Thyroid gland (tissue), 4 donors: ENCODE measurements at regions not wholly inside any gene's neighbourhood (a gene's known extent, or its start where the extent isn't known, plus 50 kb on each side); places are given as distances from the start of the nearest gene placed in this dataset.

Experiments used
- DNase-seq, 2 donors: peaks; one replicate each; pipeline ENCODE4 v3.0.0-alpha.2; 2019
- H3K27ac ChIP-seq, 3 donors: fragments of 200-600 bp; sonication (generic); 1 replicate in 2 of 3; 2 replicates in 1 of 3; pipeline ENCODE4 v1.5.1; 2016 to 2019; ENCODE audit warnings: mild to moderate bottlenecking in 1 of 3, moderate library complexity in 1 of 3
- H3K27me3 ChIP-seq: fragments of 200-600 bp; sonication (generic); one replicate; pipeline ENCODE4 v1.5.1; 2019
- H3K36me3 ChIP-seq, 2 donors: fragments of 200-600 bp; sonication (generic); one replicate each; pipeline ENCODE4 v1.5.1; 2016 to 2019
- H3K4me1 ChIP-seq, 2 donors: fragments of 200-600 bp; sonication (generic); one replicate each; pipeline ENCODE4 v1.5.1; 2017 to 2019
- H3K4me3 ChIP-seq, 3 donors: fragments of 200-600 bp; sonication (generic); replicated peaks in 1 of 3; 1 replicate in 2 of 3; 2 replicates in 1 of 3; pipeline ENCODE4 v1.5.1; 2016; ENCODE audit warnings: mild to moderate bottlenecking in 1 of 3
- H3K9me3 ChIP-seq: fragments of 200-600 bp; sonication (generic); one replicate; pipeline ENCODE4 v1.5.1; 2017
- POLR2A ChIP-seq, 2 donors: fragments of 450-650 bp; IDR thresholded peaks; one replicate each; pipeline ENCODE4 v1.6.1; 2017; ENCODE audit warnings: antibody characterized with exemption in 2 of 2, mild to moderate bottlenecking in 2 of 2, moderate library complexity in 1 of 2
- WGBS, 2 donors: methylation state at CpG; one replicate each; pipeline ENCODE4 v1.1.5; 2017; 5-methylcytosine and 5-hydroxymethylcytosine counted together
- intact Hi-C: fragments of 100-400 bp; cut with DNase I; formaldehyde crosslinking; loops from one replicate; pipeline ENCODE4 v1.15.1; 2023
- TF ChIP-seq, protein P1 (sequence below), 6 experiments: fragments of 200-600 bp in 3 of 6; fragments of 450-650 bp in 3 of 6; sonication (generic) in 3 of 6; IDR thresholded peaks; one replicate each; pipeline ENCODE4 v1.5.1; 2016 to 2019; ENCODE audit warnings: antibody characterized with exemption in 6 of 6, mild to moderate bottlenecking in 2 of 6, inconsistent platforms in 1 of 6, moderate library complexity in 1 of 6

DNA sequence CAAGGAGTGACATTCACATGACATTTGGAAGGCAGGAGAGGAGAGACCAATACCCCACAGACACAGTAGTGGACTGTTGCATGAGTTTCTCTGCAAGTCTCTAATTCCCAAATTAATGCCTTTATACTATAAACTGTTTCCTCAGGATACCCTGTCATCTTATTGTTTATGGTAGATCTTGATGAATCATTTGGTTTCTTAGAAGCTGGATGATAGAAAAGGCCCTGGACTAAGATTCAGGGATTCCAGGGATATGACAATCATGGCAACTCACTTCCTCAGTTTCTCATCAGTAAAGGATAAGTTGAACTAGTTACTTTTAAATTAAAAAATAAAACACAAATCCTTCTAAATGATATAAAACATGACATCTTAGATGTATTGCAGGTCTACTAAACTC lies 292.5 kb downstream of the TDRD15 start:
- intact Hi-C loops = no loop called here
- H3K4me3 ChIP-seq = no peak overlapping the region
- no peak overlapping the region for H3K27ac ChIP-seq
- H3K9me3 ChIP-seq = no peaks in the 10 kb centered on the region
- H3K36me3 ChIP-seq = no peaks in the 10 kb centered on the region
- H3K4me1 ChIP-seq = no peaks in the 10 kb centered on the region
- no peak for DNase-seq
- no peak for TF ChIP-seq POLR2A (IDR thresholded peaks at IDR 0.05)
- TF ChIP-seq, protein P1, sequence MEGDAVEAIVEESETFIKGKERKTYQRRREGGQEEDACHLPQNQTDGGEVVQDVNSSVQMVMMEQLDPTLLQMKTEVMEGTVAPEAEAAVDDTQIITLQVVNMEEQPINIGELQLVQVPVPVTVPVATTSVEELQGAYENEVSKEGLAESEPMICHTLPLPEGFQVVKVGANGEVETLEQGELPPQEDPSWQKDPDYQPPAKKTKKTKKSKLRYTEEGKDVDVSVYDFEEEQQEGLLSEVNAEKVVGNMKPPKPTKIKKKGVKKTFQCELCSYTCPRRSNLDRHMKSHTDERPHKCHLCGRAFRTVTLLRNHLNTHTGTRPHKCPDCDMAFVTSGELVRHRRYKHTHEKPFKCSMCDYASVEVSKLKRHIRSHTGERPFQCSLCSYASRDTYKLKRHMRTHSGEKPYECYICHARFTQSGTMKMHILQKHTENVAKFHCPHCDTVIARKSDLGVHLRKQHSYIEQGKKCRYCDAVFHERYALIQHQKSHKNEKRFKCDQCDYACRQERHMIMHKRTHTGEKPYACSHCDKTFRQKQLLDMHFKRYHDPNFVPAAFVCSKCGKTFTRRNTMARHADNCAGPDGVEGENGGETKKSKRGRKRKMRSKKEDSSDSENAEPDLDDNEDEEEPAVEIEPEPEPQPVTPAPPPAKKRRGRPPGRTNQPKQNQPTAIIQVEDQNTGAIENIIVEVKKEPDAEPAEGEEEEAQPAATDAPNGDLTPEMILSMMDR (IDR thresholded peaks at IDR 0.05) = no peak
- H3K27me3 ChIP-seq = no peaks in the 10 kb centered on the region

DNA sequence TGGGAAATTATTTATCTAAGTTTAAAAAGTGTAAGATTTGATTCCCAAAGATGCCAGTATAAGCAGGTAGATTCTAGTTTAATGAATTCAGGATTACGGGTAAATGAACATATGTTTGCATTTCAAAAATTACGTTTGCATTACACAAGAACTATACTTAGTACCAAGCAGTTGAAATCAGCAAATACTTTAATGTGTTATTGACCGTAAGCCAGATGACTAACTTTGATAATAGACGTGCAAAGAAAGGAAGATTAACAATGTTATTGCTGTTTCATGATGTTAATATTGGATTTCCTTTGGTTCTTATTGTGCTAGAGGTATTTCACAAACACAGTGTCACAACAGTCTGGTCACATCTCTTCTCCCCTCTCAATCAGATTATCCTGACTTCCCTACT lies 294.7 kb downstream of the TDRD15 start:
- no peak for TF ChIP-seq POLR2A (IDR thresholded peaks at IDR 0.05)
- TF ChIP-seq, protein P1 (IDR thresholded peaks at IDR 0.05) = no peak
- H3K4me3 ChIP-seq = no peak overlapping the region
- intact Hi-C loops = no loop called here

DNA sequence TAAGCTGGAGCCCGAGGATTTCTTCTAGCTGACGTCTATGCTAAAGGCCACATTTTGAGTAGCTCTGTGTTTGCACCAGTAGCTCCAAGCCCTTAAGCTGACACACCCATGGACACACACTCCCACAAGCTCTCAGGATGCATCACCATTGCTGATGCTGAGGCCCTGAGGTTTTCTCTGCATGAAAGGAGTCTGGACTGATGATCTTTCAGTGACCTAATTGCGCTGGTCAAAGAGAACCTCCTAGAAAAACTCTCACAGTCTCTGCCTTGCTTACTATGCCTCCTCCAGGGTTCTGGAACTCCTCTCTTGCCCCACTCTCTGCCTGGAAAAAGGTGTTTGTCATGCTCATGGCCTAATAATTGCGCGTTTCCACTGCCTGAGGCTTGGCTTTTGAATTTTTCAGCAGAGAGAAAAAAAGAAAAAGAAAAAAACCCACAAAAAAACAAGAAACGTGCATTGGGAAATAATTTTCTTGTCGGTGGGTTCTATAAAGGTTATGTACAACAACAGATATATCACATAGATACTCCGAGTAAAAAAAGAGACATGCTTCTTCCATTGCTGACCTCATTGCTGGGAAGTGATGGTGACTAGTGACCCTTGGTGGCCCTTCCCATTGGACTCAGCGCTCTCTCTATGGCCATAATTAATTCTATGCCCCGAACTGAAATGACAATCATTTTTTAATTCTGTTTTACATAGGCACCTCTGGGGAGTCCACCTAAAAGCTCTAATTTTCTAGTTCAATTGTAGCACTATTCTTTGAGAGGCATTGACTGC lies 297.0 kb downstream of the TDRD15 start:
- H3K36me3 ChIP-seq = no peaks in the 10 kb centered on the region
- no peaks in the 10 kb centered on the region for H3K9me3 ChIP-seq
- TF ChIP-seq, protein P1 (IDR thresholded peaks at IDR 0.05) = no peak
- TF ChIP-seq POLR2A (IDR thresholded peaks at IDR 0.05) = no peak
- no peak overlapping the region for H3K4me3 ChIP-seq
- intact Hi-C loops = no loop called here
- 87 to 90% methylated on average over 10 of the region's 10 CpGs for WGBS, 2 donors
- no peaks in the 10 kb centered on the region for H3K4me1 ChIP-seq
- no peaks in the 10 kb centered on the region for H3K27me3 ChIP-seq
- DNase-seq = no peak
- no peak overlapping the region for H3K27ac ChIP-seq

More for the DNA sequence above, 294.7 kb downstream of the TDRD15 start:
- no peak overlapping the region for H3K27ac ChIP-seq
- H3K9me3 ChIP-seq = no peaks in the 10 kb centered on the region
- no peaks in the 10 kb centered on the region for H3K27me3 ChIP-seq
- DNase-seq = no peak
- no peaks in the 10 kb centered on the region for H3K36me3 ChIP-seq
- 68 to 73% methylated on average over 4 of the region's 4 CpGs for WGBS, 2 donors
- H3K4me1 ChIP-seq = no peaks in the 10 kb centered on the region

DNA sequence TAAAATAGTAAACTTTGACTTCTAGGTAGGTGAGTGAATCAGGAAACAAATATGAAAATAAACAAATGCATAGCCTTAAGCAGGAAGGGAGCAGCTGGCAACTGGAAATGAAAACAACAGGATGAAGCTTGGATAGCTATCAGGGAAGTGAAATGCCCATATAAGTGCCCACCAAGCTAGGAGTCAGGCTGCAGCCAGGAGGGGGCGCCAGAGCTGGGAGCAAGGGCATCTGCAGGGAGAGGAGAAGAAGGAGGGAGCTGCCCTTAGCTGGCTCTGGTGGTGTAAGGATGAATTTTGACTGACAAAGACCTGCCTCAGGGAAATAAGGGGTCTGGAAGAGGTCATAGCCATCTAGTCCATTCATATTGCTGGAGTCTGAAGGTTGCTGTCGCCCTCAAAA lies 298.3 kb downstream of the TDRD15 start:
- no peak for DNase-seq
- 45 to 50% methylated on average over 2 of the region's 2 CpGs for WGBS, 2 donors
- no peaks in the 10 kb centered on the region for H3K4me1 ChIP-seq
- H3K36me3 ChIP-seq = no peaks in the 10 kb centered on the region
- no peak overlapping the region for H3K27ac ChIP-seq
- H3K9me3 ChIP-seq = no peaks in the 10 kb centered on the region
- no peaks in the 10 kb centered on the region for H3K27me3 ChIP-seq
- TF ChIP-seq, protein P1 (IDR thresholded peaks at IDR 0.05) = no peak
- H3K4me3 ChIP-seq = no peak overlapping the region
- intact Hi-C loops = no loop called here

DNA sequence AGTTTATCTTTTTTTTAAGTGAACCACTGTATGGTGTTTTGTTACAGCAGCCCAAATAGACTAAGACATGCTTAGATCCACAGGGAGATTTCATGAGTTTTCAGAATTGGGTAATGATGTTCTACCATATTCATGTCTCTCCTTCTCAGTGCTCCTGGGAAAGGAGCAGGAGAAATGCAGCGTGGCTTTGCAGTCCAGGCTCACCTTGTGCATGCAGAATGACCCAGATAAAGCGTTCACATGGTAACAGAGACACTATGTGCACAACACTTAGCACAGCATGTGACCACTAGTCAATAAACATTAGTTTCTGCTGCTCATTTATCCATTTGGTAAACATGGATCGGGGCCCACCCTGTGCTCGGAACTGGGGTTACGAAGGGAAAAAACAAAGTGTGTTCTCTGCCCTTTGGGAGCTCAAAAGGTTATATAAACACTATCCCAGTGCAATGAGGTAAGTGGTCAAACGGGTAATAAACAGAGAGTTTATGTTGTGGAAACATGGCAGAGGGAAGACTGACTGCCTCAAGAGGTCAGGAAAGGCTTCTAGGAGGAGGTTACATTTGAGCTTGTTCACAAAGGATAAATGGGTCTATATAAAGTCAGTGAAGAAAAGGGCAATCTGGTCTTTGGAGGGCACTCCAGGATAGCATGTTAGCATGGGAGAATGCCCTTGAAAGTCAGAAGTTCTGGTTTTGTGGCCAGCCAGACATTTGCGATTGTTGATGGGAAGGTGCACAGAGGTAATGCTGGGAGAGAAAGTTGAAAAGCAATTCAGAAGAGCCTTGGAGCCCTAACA lies 299.2 kb downstream of the TDRD15 start:
- Histone ChIP-seq H3K9me3 (no peaks in the 10 kb centered on the region), H3K4me3 (no peak overlapping the region), H3K36me3 (no peaks in the 10 kb centered on the region), H3K4me1 (no peaks in the 10 kb centered on the region), H3K27ac (no peak overlapping the region), H3K27me3 (no peaks in the 10 kb centered on the region)
- intact Hi-C loops = no loop called here
- no peak for DNase-seq
- TF ChIP-seq, protein P1 (IDR thresholded peaks at IDR 0.05) = no peak
- no peak for TF ChIP-seq POLR2A (IDR thresholded peaks at IDR 0.05)
- WGBS, 2 donors = 42 to 55% methylated on average over 7 of the region's 7 CpGs
